GM12878 (cell line): ENCODE measurements at regions not wholly inside any gene's neighbourhood (a gene's known extent, or its start where the extent isn't known, plus 50 kb on each side); places are given as distances from the start of the nearest gene placed in this dataset.
"Not testable (repeated sequence)": the region's sequence is repeated elsewhere in the genome, so short reads cannot be mapped to it uniquely, and the experiment has no call there.

Experiments
- ATAC-seq: fragments of 200-7000 bp; cut with Tn5 transposase; 3 replicates; pipeline ENCODE4 v1.9.1; 2020; ENCODE audit warnings: mild to moderate bottlenecking, moderate library complexity
- BruUV-seq: library from RNA; stranded (reverse); fragments of 400-500 nt; replicated peaks from 2 replicates; lab custom pipeline; 2021; lab: Mats Ljungman, UMichigan
- CTCF ChIA-PET: fragments of 300-600 bp; sonication (Branson Sonifier 250); formaldehyde crosslinking; extraction: SDS; loops from one replicate; lab custom pipeline; 2021; ENCODE audit warnings: inconsistent platforms; lab: Yijun Ruan, JAX
- POLR2A ChIA-PET: fragments of 350-600 bp; formaldehyde crosslinking; extraction: SDS; loops from one replicate; lab custom pipeline; 2021; ENCODE audit warnings: inconsistent platforms; lab: Charles Lee
- RAD21 ChIA-PET: fragments of 300-600 bp; sonication (Branson Sonifier 250); formaldehyde crosslinking; loops from one replicate; lab custom pipeline; 2023; ENCODE audit warnings: antibody characterized with exemption; ENCODE audit not compliant: unreplicated experiment; lab: Charles Lee
- SMC1A ChIA-PET: fragments of 300-600 bp; sonication (Branson Sonifier 250); formaldehyde crosslinking; loops from one replicate; lab custom pipeline; 2023; ENCODE audit not compliant: unreplicated experiment, uncharacterized antibody; lab: Charles Lee
- DNase-seq: peaks from one replicate; pipeline ENCODE4 v3.0.0-alpha.2; 2011; ENCODE audit warnings: low read depth, low spot score
- FAIRE-seq: peaks from 3 replicates; lab custom pipeline; 2011; peaks lifted over from hg19 to GRCh38; lab: Jason Lieb, UNC
- H2AFZ ChIP-seq: 2 replicates; pipeline ENCODE4 v1.6.0; 2011; ENCODE audit warnings: low read depth, low read length, control low read depth; ENCODE audit not compliant: control insufficient read depth
- H3K27ac ChIP-seq: 2 replicates; pipeline ENCODE4 v1.5.1; 2011; ENCODE audit warnings: control low read depth; ENCODE audit not compliant: control insufficient read depth, insufficient read depth
- H3K27me3 ChIP-seq, 2 experiments: replicated peaks in 1 of 2; 2 replicates each; pipeline versions ENCODE4 v1.6.0 to v1.6.1; 2011; ENCODE audit warnings: low read length in 1 of 2; ENCODE audit not compliant: control insufficient read depth in 2 of 2, insufficient read depth in 2 of 2
- H3K36me3 ChIP-seq, 2 experiments: 2 replicates each; pipeline ENCODE4 v1.5.1; 2011; ENCODE audit warnings: low read length in 1 of 2; ENCODE audit not compliant: control insufficient read depth in 2 of 2, insufficient read depth in 2 of 2
- H3K4me1 ChIP-seq: 2 replicates; pipeline ENCODE4 v1.6.1; 2011; ENCODE audit warnings: mild to moderate bottlenecking, low read length, moderate library complexity, mixed read lengths; ENCODE audit not compliant: control insufficient read depth, insufficient read depth
- H3K4me2 ChIP-seq: 2 replicates; pipeline ENCODE4 v1.6.0; 2011; ENCODE audit warnings: control low read depth; ENCODE audit not compliant: control insufficient read depth, insufficient read depth
- H3K4me3 ChIP-seq: fragments of 200-600 bp; sonication (generic); 2 replicates; pipeline ENCODE4 v1.5.1; 2016
- H3K79me2 ChIP-seq: 2 replicates; pipeline ENCODE4 v1.6.0; 2011; ENCODE audit warnings: low read length; ENCODE audit not compliant: control insufficient read depth, insufficient read depth
- H3K9ac ChIP-seq: 2 replicates; pipeline ENCODE4 v1.8.0; 2011; ENCODE audit warnings: low read length, control low read depth, mixed read lengths; ENCODE audit not compliant: control insufficient read depth, insufficient read depth
- H3K9me3 ChIP-seq: replicated peaks from 3 replicates; pipeline ENCODE4 v1.5.1; 2011; ENCODE audit warnings: mild to moderate bottlenecking, low read length; ENCODE audit not compliant: control insufficient read depth, insufficient read depth
- H4K20me1 ChIP-seq: 2 replicates; pipeline ENCODE4 v1.6.0; 2011; ENCODE audit not compliant: control insufficient read depth, insufficient read depth
- BMI1 ChIP-seq: fragments of 450-650 bp; IDR thresholded peaks from 2 replicates; pipeline ENCODE4 v1.6.1; 2016; ENCODE audit warnings: mild to moderate bottlenecking, moderate library complexity, borderline replicate concordance
- HCFC1 ChIP-seq: fragments of 150-350 bp; IDR thresholded peaks from 2 replicates; pipeline ENCODE4 v1.6.1; 2014; ENCODE audit warnings: low read length
- LARP7 ChIP-seq: fragments of 450-650 bp; IDR thresholded peaks from 2 replicates; pipeline ENCODE4 v1.6.1; 2017; ENCODE audit warnings: mild to moderate bottlenecking
- NFYA ChIP-seq: IDR thresholded peaks from 2 replicates; pipeline ENCODE4 v1.6.1; 2011; ENCODE audit warnings: low read depth, mild to moderate bottlenecking, low read length, improper control_type of control experiment, borderline replicate concordance
- SREBF2 ChIP-seq: IDR thresholded peaks from 2 replicates; pipeline ENCODE4 v1.6.1; 2012; ENCODE audit warnings: mild to moderate bottlenecking, low read length
- WGBS: methylation state at CpG from one replicate; pipeline ENCODE4 v1.1.6; 2016; ENCODE audit warnings: low lambda C conversion rate; ENCODE audit not compliant: insufficient replicate concordance, insufficient coverage; ENCODE audit errors: missing lambda C conversion rate; 5-methylcytosine and 5-hydroxymethylcytosine counted together
- in situ Hi-C: fragments of 300-500 bp; cut with MboI; formaldehyde crosslinking; loops from 9 replicates; pipeline ENCODE4 v1.14.3; 2018; ENCODE audit warnings: mixed read lengths
- intact Hi-C: fragments of 100-400 bp; cut with micrococcal nuclease; formaldehyde crosslinking; loops from one replicate; pipeline ENCODE4 v1.14.2; 2022; ENCODE audit not compliant: unreplicated experiment

DNA sequence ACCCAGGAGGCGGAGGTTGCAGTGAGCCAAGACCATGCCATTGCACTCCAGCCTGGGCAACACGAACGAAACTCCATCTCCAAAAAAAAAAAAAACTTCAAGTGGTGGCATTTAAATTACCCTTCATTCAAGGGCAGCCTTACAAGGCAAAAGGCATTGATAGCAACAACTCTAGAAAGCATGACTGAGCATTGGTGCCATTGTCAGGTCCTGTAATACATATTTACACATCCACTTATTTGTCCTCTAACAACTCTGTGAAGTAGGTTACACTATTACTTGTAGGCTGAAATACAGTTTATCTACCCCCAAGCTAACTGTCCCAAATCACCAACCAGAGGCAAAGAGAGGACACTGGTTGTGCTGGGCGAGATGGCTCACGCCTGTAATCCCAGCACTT lies 52.7 kb upstream of the LARP1 start:
- TF ChIP-seq BMI1, result no peak
- TF ChIP-seq SREBF2, result no peak
- TF ChIP-seq LARP7, result no peak
- no peak for TF ChIP-seq NFYA
- no peak for TF ChIP-seq HCFC1
- no TSS peak for BruUV-seq
- Histone ChIP-seq H3K4me1 (no peaks in the 10 kb centered on the region), H3K9me3 (no peaks in the 10 kb centered on the region), H3K4me3 (no peak overlapping the region), H2AFZ (no peak overlapping the region), H3K36me3 (no peaks in the 10 kb centered on the region), H3K27ac (no peak overlapping the region), H4K20me1 (no peaks in the 10 kb centered on the region), H3K4me2 (no peak overlapping the region), H3K79me2 (no peaks in the 10 kb centered on the region), H3K27me3 (no peaks in the 10 kb centered on the region), H3K9ac (no peak overlapping the region)
- CTCF ChIA-PET, result no interaction called here
- ATAC-seq (no peak), FAIRE-seq (no peak), DNase-seq (no peak)
- intact Hi-C loops, result no loop called here
- RAD21 ChIA-PET, result no interaction called here
- POLR2A ChIA-PET, result no interaction called here
- SMC1A ChIA-PET, result interaction anchor here (1.4 kb wide), 1 partner anchor 9 kb away, joined by 3 read pairs; no protein-coding TSS in a partner anchor
- whole genome bisulfite sequencing, result 57% methylated on average over 5 of the region's 5 CpGs
- in situ Hi-C loops, result no loop called here

DNA sequence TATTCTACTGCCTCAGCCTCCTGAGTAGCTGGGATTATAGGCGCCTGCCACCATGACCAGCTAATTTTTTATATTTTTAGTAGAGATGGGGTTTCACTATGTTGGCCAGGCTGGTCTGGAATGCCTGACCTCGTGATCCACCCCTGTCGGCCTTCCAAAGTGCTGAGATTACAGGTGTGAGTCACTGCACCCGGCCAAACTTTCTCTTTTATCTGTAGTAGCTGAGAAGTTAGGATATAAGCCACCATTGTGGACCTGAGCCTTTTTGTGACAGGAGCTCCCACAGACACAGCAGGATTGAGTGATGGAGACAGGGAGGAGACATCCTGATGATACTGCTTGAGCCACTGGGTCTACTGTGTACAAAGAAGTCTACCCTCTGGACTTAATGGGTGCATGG lies 53.5 kb upstream of the LARP1 start:
- CTCF ChIA-PET, RAD21 ChIA-PET: not testable (repeated sequence)

More for the DNA sequence above, 53.5 kb upstream of the LARP1 start:
- 44% methylated on average over 3 of the region's 4 CpGs for WGBS
- in situ Hi-C loops, H3K4me1 ChIP-seq, intact Hi-C loops, H3K27me3 ChIP-seq, POLR2A ChIA-PET, DNase-seq, H2AFZ ChIP-seq, H3K79me2 ChIP-seq, SMC1A ChIA-PET, ATAC-seq, BruUV-seq, H3K9ac ChIP-seq, H3K36me3 ChIP-seq, H3K27ac ChIP-seq, H3K9me3 ChIP-seq, FAIRE-seq, H4K20me1 ChIP-seq, H3K4me3 ChIP-seq, H3K4me2 ChIP-seq: not testable (repeated sequence)
